BLaER1 (cell line): ENCODE measurements at regions not wholly inside any gene's neighbourhood (a gene's known extent, or its start where the extent isn't known, plus 50 kb on each side); places are given as distances from the start of the nearest gene placed in this dataset.
"Not testable (repeated sequence)": the region's sequence is repeated elsewhere in the genome, so short reads cannot be mapped to it uniquely, and the experiment has no call there.

ENCODE experiments used
- H3K27ac ChIP-seq: shearing (Covaris generic); formaldehyde crosslinking; 2 replicates; pipeline ENCODE4 v1.8.1; 2022
- H3K27me3 ChIP-seq: shearing (Covaris generic); formaldehyde crosslinking; 2 replicates; pipeline ENCODE4 v1.8.1; 2022
- H3K36me3 ChIP-seq: shearing (Covaris generic); formaldehyde crosslinking; 2 replicates; pipeline ENCODE4 v1.8.1; 2022
- H3K4me1 ChIP-seq: shearing (Covaris generic); formaldehyde crosslinking; 2 replicates; pipeline ENCODE4 v1.8.1; 2022
- H3K4me2 ChIP-seq: shearing (Covaris generic); formaldehyde crosslinking; 2 replicates; pipeline ENCODE4 v1.8.1; 2022
- H3K4me3 ChIP-seq: shearing (Covaris generic); formaldehyde crosslinking; 2 replicates; pipeline ENCODE4 v1.8.1; 2022
- H3K9ac ChIP-seq: shearing (Covaris generic); formaldehyde crosslinking; 2 replicates; pipeline ENCODE4 v1.8.1; 2022
- H3K9me3 ChIP-seq: shearing (Covaris generic); formaldehyde crosslinking; 2 replicates; pipeline ENCODE4 v1.8.1; 2022
- H4K20me1 ChIP-seq: shearing (Covaris generic); formaldehyde crosslinking; 2 replicates; pipeline ENCODE4 v1.8.1; 2022
- Cebpa-rat ChIP-seq: shearing (Covaris generic); IDR thresholded peaks from 2 replicates; pipeline ENCODE4 v1.8.1; 2022

GRCh38 chr13:79939689-79940088 lies 401.2 kb downstream of the SPRY2 start:
- H3K27ac ChIP-seq, result no peak overlapping the region
- no peaks in the 10 kb centered on the region for H3K36me3 ChIP-seq
- H3K9me3 ChIP-seq, result no peaks in the 10 kb centered on the region
- H3K4me2 ChIP-seq, result no peak overlapping the region
- H4K20me1 ChIP-seq, result no peaks in the 10 kb centered on the region
- H3K9ac ChIP-seq, result no peak overlapping the region
- no peak for TF ChIP-seq Cebpa-rat
- no peak overlapping the region for H3K4me3 ChIP-seq
- H3K4me1 ChIP-seq, result no peaks in the 10 kb centered on the region
- no peaks in the 10 kb centered on the region for H3K27me3 ChIP-seq

- H3K27me3 ChIP-seq, result no peaks in the 10 kb centered on the region
- no peak overlapping the region for H3K27ac ChIP-seq
- no peaks in the 10 kb centered on the region for H3K36me3 ChIP-seq
- H3K4me2 ChIP-seq, result no peak overlapping the region
- H3K4me3 ChIP-seq, result no peak overlapping the region
- no peak for TF ChIP-seq Cebpa-rat
- H4K20me1 ChIP-seq, result no peaks in the 10 kb centered on the region
- H3K9me3 ChIP-seq, result no peaks in the 10 kb centered on the region
- no peak overlapping the region for H3K9ac ChIP-seq
- no peaks in the 10 kb centered on the region for H3K4me1 ChIP-seq
Observed at GRCh38 chr13:79937771-79938216, 403.1 kb downstream of the SPRY2 start.

GRCh38 chr13:79937311-79937710 lies 403.6 kb downstream of the SPRY2 start:
- Histone ChIP-seq H3K9me3 (no peaks in the 10 kb centered on the region), H3K27ac (no peak overlapping the region), H4K20me1 (no peaks in the 10 kb centered on the region), H3K9ac (no peak overlapping the region), H3K4me1 (0 out of 2 replicates have a peak, but pooled peaks cover 2% of the 10 kb centered on the region), H3K4me3 (no peak overlapping the region), H3K36me3 (no peaks in the 10 kb centered on the region), H3K4me2 (no peak overlapping the region), H3K27me3 (no peaks in the 10 kb centered on the region)
- no peak for TF ChIP-seq Cebpa-rat

GRCh38 chr13:79936368-79937136 lies 404.4 kb downstream of the SPRY2 start:
- Histone ChIP-seq H4K20me1 (no peaks in the 10 kb centered on the region), H3K4me3 (no peak overlapping the region), H3K4me2 (no peak overlapping the region), H3K9me3 (no peaks in the 10 kb centered on the region), H3K27ac (no peak overlapping the region), H3K9ac (no peak overlapping the region), H3K36me3 (no peaks in the 10 kb centered on the region), H3K27me3 (no peaks in the 10 kb centered on the region), H3K4me1 (0 out of 2 replicates have a peak, but pooled peaks cover 3% of the 10 kb centered on the region)
- TF ChIP-seq Cebpa-rat, result no peak

- TF ChIP-seq Cebpa-rat, result no peak
- Histone ChIP-seq H3K9me3 (no peaks in the 10 kb centered on the region), H3K9ac (no peak overlapping the region), H3K4me1 (0 out of 2 replicates have a peak, but pooled peaks cover 3% of the 10 kb centered on the region), H4K20me1 (no peaks in the 10 kb centered on the region), H3K27me3 (no peaks in the 10 kb centered on the region), H3K4me3 (no peak overlapping the region), H3K27ac (no peak overlapping the region), H3K36me3 (no peaks in the 10 kb centered on the region), H3K4me2 (no peak overlapping the region)
Observed at GRCh38 chr13:79935121-79935520, 405.8 kb downstream of the SPRY2 start.

- Histone ChIP-seq H3K9ac (no peak overlapping the region), H4K20me1 (no peaks in the 10 kb centered on the region), H3K9me3 (no peaks in the 10 kb centered on the region), H3K4me2 (no peak overlapping the region), H3K27me3 (no peaks in the 10 kb centered on the region), H3K4me3 (no peak overlapping the region), H3K27ac (no peak overlapping the region), H3K4me1 (0 out of 2 replicates have a peak, but pooled peaks cover 3% of the 10 kb centered on the region), H3K36me3 (no peaks in the 10 kb centered on the region)
- TF ChIP-seq Cebpa-rat, result no peak
Observed at GRCh38 chr13:79933389-79933788, 407.5 kb downstream of the SPRY2 start.

- no peak overlapping the region for H3K27ac ChIP-seq
- H3K4me3 ChIP-seq, result no peak overlapping the region
- 0 out of 2 replicates have a peak, but pooled peaks cover 3% of the 10 kb centered on the region for H3K4me1 ChIP-seq
- no peak overlapping the region for H3K9ac ChIP-seq
- H3K4me2 ChIP-seq, result no peak overlapping the region
- no peak for TF ChIP-seq Cebpa-rat
- H3K36me3 ChIP-seq, result no peaks in the 10 kb centered on the region
- H4K20me1 ChIP-seq, result no peaks in the 10 kb centered on the region
- H3K27me3 ChIP-seq, result no peaks in the 10 kb centered on the region
- no peaks in the 10 kb centered on the region for H3K9me3 ChIP-seq
Observed at GRCh38 chr13:79932556-79932955, 408.4 kb downstream of the SPRY2 start.

GRCh38 chr13:79923973-79924556 lies 416.9 kb downstream of the SPRY2 start:
- not testable (repeated sequence) for H3K4me1 ChIP-seq, H3K4me2 ChIP-seq, H3K9ac ChIP-seq, H3K36me3 ChIP-seq, H3K27ac ChIP-seq, H3K27me3 ChIP-seq, H4K20me1 ChIP-seq, H3K4me3 ChIP-seq
- H3K9me3 ChIP-seq, result peaks cover 42% of the 10 kb centered on the region

- H3K27ac ChIP-seq, result no peak overlapping the region
- peaks cover 12% of the 10 kb centered on the region for H3K4me1 ChIP-seq
- no peak for TF ChIP-seq Cebpa-rat
- no peaks in the 10 kb centered on the region for H4K20me1 ChIP-seq
- H3K4me3 ChIP-seq, result no peak overlapping the region
- H3K4me2 ChIP-seq, result no peak overlapping the region
- peaks cover 24% of the 10 kb centered on the region for H3K9me3 ChIP-seq
- no peaks in the 10 kb centered on the region for H3K27me3 ChIP-seq
- no peak overlapping the region for H3K9ac ChIP-seq
- no peaks in the 10 kb centered on the region for H3K36me3 ChIP-seq
Observed at GRCh38 chr13:79919091-79919490, 421.8 kb downstream of the SPRY2 start.

GRCh38 chr13:79918620-79919019 lies 422.3 kb downstream of the SPRY2 start:
- Histone ChIP-seq H3K27me3 (no peaks in the 10 kb centered on the region), H4K20me1 (no peaks in the 10 kb centered on the region), H3K9me3 (peaks cover 19% of the 10 kb centered on the region), H3K4me2 (no peak overlapping the region), H3K27ac (no peak overlapping the region), H3K36me3 (no peaks in the 10 kb centered on the region), H3K4me1 (peaks cover 14% of the 10 kb centered on the region), H3K9ac (no peak overlapping the region), H3K4me3 (no peak overlapping the region)
- TF ChIP-seq Cebpa-rat, result no peak
